Pancreas (tissue), 10 donors: ENCODE measurements at regions not wholly inside any gene's neighbourhood (a gene's known extent, or its start where the extent isn't known, plus 50 kb on each side); places are given as distances from the start of the nearest gene placed in this dataset.

ENCODE experiments used
- ATAC-seq, 4 donors: fragments of 200-7000 bp; cut with Tn5 transposase; one replicate each; pipeline versions ENCODE4 v1.8.0 to v1.9.1; 2020; ENCODE audit warnings: mild to moderate bottlenecking in 4 of 4, moderate library complexity in 4 of 4
- DNase-seq, 6 donors: peaks; one replicate each; pipeline ENCODE4 v3.0.0-alpha.2; 2020
- FAIRE-seq: peaks from 2 replicates; lab custom pipeline; 2012; peaks lifted over from hg19 to GRCh38; lab: Jason Lieb, UNC
- H3K27ac ChIP-seq, 4 donors: fragments of 200-600 bp; sonication (generic); 1 replicate in 3 of 4; 2 replicates in 1 of 4; pipeline versions ENCODE4 v1.5.0 to v1.8.0; 2020
- H3K27me3 ChIP-seq, 4 donors: fragments of 200-600 bp; one replicate each; pipeline ENCODE4 v1.8.0; 2021
- H3K36me3 ChIP-seq, 3 donors: fragments of 200-600 bp; sonication (generic) in 1 of 3; one replicate each; pipeline versions ENCODE4 v1.5.0 to v1.8.0; 2020 to 2021
- H3K4me1 ChIP-seq, 3 donors: fragments of 200-600 bp; one replicate each; pipeline ENCODE4 v1.8.0; 2021
- H3K4me3 ChIP-seq, 4 donors: fragments of 200-600 bp; sonication (generic) in 2 of 4; one replicate each; pipeline versions ENCODE4 v1.5.0 to v1.8.0; 2020 to 2021
- H3K9me3 ChIP-seq, 4 donors: fragments of 200-600 bp; one replicate each; pipeline ENCODE4 v1.8.0; 2021
- CTCF ChIP-seq, 4 donors: fragments of 200-600 bp; sonication (generic) in 3 of 4; IDR thresholded peaks; one replicate each; pipeline versions ENCODE4 v1.5.0 to v1.8.0; 2021; ENCODE audit warnings: antibody characterized with exemption in 4 of 4
- WGBS, 2 donors: extraction: QIAGEN DNeasy Blood & Tissue Kit; methylation state at CpG; one replicate each; pipeline ENCODE4 v1.1.7; 2013; 5-methylcytosine and 5-hydroxymethylcytosine counted together
- intact Hi-C, 3 donors: fragments of 100-400 bp; cut with DNase I; formaldehyde crosslinking; loops; one replicate each; pipeline versions ENCODE4 v1.11.1 to v1.14.2; 2022
- donor health status: healthy with polysubstance abuse.
- donor health status: DM: no; HTN: no; CAD: no; lungs with moderate emphysema.
- donor health status: DM: no; HTN: no; CAD: no.
- donor health status: control.
- donor health status: control.
- donor health status: Bipolar disorder and iron deficiency.
- donor health status: DM: yes; HTN: yes; CAD: no.
- donor health status: DM: no; HTN: no; CAD: no.
- donor health status: DM: no; HTN: no; CAD: no.
- donor health status: DM: yes; HTN: yes; CAD: no.

GRCh38 chr10:71081229-71081560 lies 131.2 kb upstream of the UNC5B start:
- WGBS, 2 donors: 53 to 60% methylated on average over 6 of the region's 6 CpGs
- TF ChIP-seq CTCF (IDR thresholded peaks at IDR 0.05): no peak
- intact Hi-C loops: no loop called here
- no peaks in the 10 kb centered on the region for H3K9me3 ChIP-seq
- no peaks in the 10 kb centered on the region for H3K36me3 ChIP-seq
- H3K4me1 ChIP-seq: no peaks in the 10 kb centered on the region
- no peak overlapping the region for H3K4me3 ChIP-seq
- DNase-seq (no peak), FAIRE-seq (no peak), ATAC-seq (no peak)
- H3K27ac ChIP-seq: no peak overlapping the region
- H3K27me3 ChIP-seq: no peaks in the 10 kb centered on the region

- H3K4me1 ChIP-seq: no peaks in the 10 kb centered on the region
- DNase-seq (peak in 1 of 6 donors; percentile 4), ATAC-seq (no peak), FAIRE-seq (no peak)
- H3K4me3 ChIP-seq: no peak overlapping the region
- H3K9me3 ChIP-seq: no peaks in the 10 kb centered on the region
- intact Hi-C loops: no loop called here
- 84% methylated on average over 2 of the region's 2 CpGs for WGBS, 2 donors
- TF ChIP-seq CTCF (IDR thresholded peaks at IDR 0.05): no peak
- no peaks in the 10 kb centered on the region for H3K36me3 ChIP-seq
- H3K27me3 ChIP-seq: no peaks in the 10 kb centered on the region
- no peak overlapping the region for H3K27ac ChIP-seq
Measured at GRCh38 chr10:71081912-71082311, 130.5 kb upstream of the UNC5B start.

GRCh38 chr10:71082960-71083715 lies 129.2 kb upstream of the UNC5B start:
- no peaks in the 10 kb centered on the region for H3K27me3 ChIP-seq
- FAIRE-seq: no peak
- intact Hi-C loops: no loop called here
- no peaks in the 10 kb centered on the region for H3K4me1 ChIP-seq
- no peak for ATAC-seq
- no peaks in the 10 kb centered on the region for H3K9me3 ChIP-seq
- no peaks in the 10 kb centered on the region for H3K36me3 ChIP-seq
- TF ChIP-seq CTCF (IDR thresholded peaks at IDR 0.05): no peak
- no peak overlapping the region for H3K4me3 ChIP-seq
- no peak for DNase-seq
- H3K27ac ChIP-seq: no peak overlapping the region
- 81 to 85% methylated on average over 10 of the region's 10 CpGs for WGBS, 2 donors

GRCh38 chr10:71083716-71083975 lies 128.7 kb upstream of the UNC5B start:
- no peaks in the 10 kb centered on the region for H3K36me3 ChIP-seq
- no peaks in the 10 kb centered on the region for H3K4me1 ChIP-seq
- FAIRE-seq: no peak
- 73 to 85% methylated on average over 5 of the region's 5 CpGs for WGBS, 2 donors
- H3K27me3 ChIP-seq: no peaks in the 10 kb centered on the region
- no peak for TF ChIP-seq CTCF (IDR thresholded peaks at IDR 0.05)
- intact Hi-C loops: no loop called here
- ATAC-seq: no peak
- peak in 1 of 6 donors; percentile 30 for DNase-seq
- no peak overlapping the region for H3K4me3 ChIP-seq
- H3K9me3 ChIP-seq: no peaks in the 10 kb centered on the region
- H3K27ac ChIP-seq: no peak overlapping the region

- no peak overlapping the region for H3K27ac ChIP-seq
- H3K27me3 ChIP-seq: no peaks in the 10 kb centered on the region
- WGBS, 2 donors: 77 to 83% methylated on average over 10 of the region's 10 CpGs
- no peak overlapping the region for H3K4me3 ChIP-seq
- H3K36me3 ChIP-seq: no peaks in the 10 kb centered on the region
- FAIRE-seq: no peak
- peak in 3 of 6 donors; percentile 3 to 45 (median 30) for DNase-seq
- intact Hi-C loops: no loop called here
- no peak for ATAC-seq
- no peaks in the 10 kb centered on the region for H3K4me1 ChIP-seq
- no peaks in the 10 kb centered on the region for H3K9me3 ChIP-seq
- TF ChIP-seq CTCF (IDR thresholded peaks at IDR 0.05): no peak
Measured at GRCh38 chr10:71084061-71084817, 128.1 kb upstream of the UNC5B start.
